ENCODE measurements at regions not wholly inside any gene's neighbourhood (a gene's known extent, or its start where the extent isn't known, plus 50 kb on each side); places are given as distances from the start of the nearest gene placed in this dataset.

- CTCF ChIA-PET = interaction anchor here (1.1 to 1.2 kb wide), 2 partner anchors 13 to 200 kb away, joined by 3 read pairs; no protein-coding TSS in a partner anchor
- Histone ChIP-seq H3K4me3 (no peak overlapping the region), H3K27ac (no peak overlapping the region), H3K4me1 (peaks cover 9% of the 10 kb centered on the region; the same call in 1 of the 3 replicates), H3K9me3 (no peaks in the 10 kb centered on the region), H3K4me2 (no peak overlapping the region)
- ATAC-seq (no peak), DNase-seq (ENCODE audit: low read depth in 1 of 2, low spot score in 1 of 2) (no peak), FAIRE-seq (no peak)
- 60% methylated on average over 2 of the region's 2 CpGs for WGBS (ENCODE audit: missing lambda C conversion rate)
- POLR2A ChIA-PET = no interaction called here
- no peak for TF ChIP-seq HOXB13 (CRISPR knock-in tag; IDR thresholded peaks at IDR 0.05; ENCODE audit: low read depth)
- no peak for TF ChIP-seq RARB (CRISPR knock-in tag; IDR thresholded peaks at IDR 0.05)
- no peak for TF ChIP-seq CTCF (IDR thresholded peaks at IDR 0.05)
- TF ChIP-seq CHD2 (IDR thresholded peaks at IDR 0.05; ENCODE audit: low read length, partially characterized antibody) = no peak
- TF ChIP-seq TP53 (CRISPR knock-in tag; IDR thresholded peaks at IDR 0.05) = no peak
- TF ChIP-seq JUN (IDR thresholded peaks at IDR 0.05) = no peak
- no peak for TF ChIP-seq HOXA7 (CRISPR knock-in tag; IDR thresholded peaks at IDR 0.05)
- TF ChIP-seq MAX (IDR thresholded peaks at IDR 0.05) = no peak
- no peak for TF ChIP-seq GATA3 (IDR thresholded peaks at IDR 0.05; ENCODE audit: borderline replicate concordance)
- TF ChIP-seq CHD4 (IDR thresholded peaks at IDR 0.05; ENCODE audit: borderline replicate concordance) = no peak
- no peak for TF ChIP-seq CEBPB (IDR thresholded peaks at IDR 0.05)
Observed at GRCh38 chr2:75428060-75428459, 132.7 kb downstream of the EVA1A start.

- 3% methylated on average over 4 of the region's 4 CpGs for WGBS (ENCODE audit: missing lambda C conversion rate)
- H3K4me2 ChIP-seq = peak overlapping the region; percentile 59
- no peak overlapping the region for H3K4me3 ChIP-seq
- no peak for FAIRE-seq
- peak in 1 of 2 experiments; percentile 59 for DNase-seq (ENCODE audit: low read depth in 1 of 2, low spot score in 1 of 2)
- no peak overlapping the region for H3K27ac ChIP-seq
- ATAC-seq = peak; percentile 91 to 97
- POLR2A ChIA-PET = no interaction called here
- no peaks in the 10 kb centered on the region for H3K9me3 ChIP-seq
- peaks cover 9% of the 10 kb centered on the region; the same call in 1 of the 3 replicates for H3K4me1 ChIP-seq
- TF ChIP-seq SMC3 (IDR thresholded peaks at IDR 0.05) (peak; percentile 42; the same call in 1 of the 3 replicates), POLR2AphosphoS2 (conservative IDR thresholded peaks at IDR 0.05; ENCODE audit: low read length) (no peak), FOSB (CRISPR knock-in tag; IDR thresholded peaks at IDR 0.05) (no peak), RARB (CRISPR knock-in tag; IDR thresholded peaks at IDR 0.05) (no peak), RAD21 (conservative IDR thresholded peaks at IDR 0.05 in 1 of 2, IDR thresholded peaks at IDR 0.05 in 1 of 2) (peak; percentile 66 to 78), CTCF (IDR thresholded peaks at IDR 0.05) (peak; percentile 46), EP300 (IDR thresholded peaks at IDR 0.05) (no peak), HOXB13 (CRISPR knock-in tag; IDR thresholded peaks at IDR 0.05; ENCODE audit: low read depth) (no peak), CBX8 (IDR thresholded peaks at IDR 0.05) (no peak), REST (IDR thresholded peaks at IDR 0.05) (no peak), SREBF2 (IDR thresholded peaks at IDR 0.05) (no peak)
- CTCF ChIA-PET = interaction anchor here (1.0 to 1.4 kb wide), 5 partner anchors 137 to 509 kb away, joined by 3 to 4 read pairs (median 3); no protein-coding TSS in a partner anchor
Observed at GRCh38 chr2:75424936-75425619, 135.7 kb downstream of the EVA1A start.
